ENCODE measurements at regions not wholly inside any gene's neighbourhood (a gene's known extent, or its start where the extent isn't known, plus 50 kb on each side); places are given as distances from the start of the nearest gene placed in this dataset.

GRCh38 chr7:68640103-68640502 lies 958.2 kb upstream of the AUTS2 start:
- DNase-seq (ENCODE audit: low spot score): no peak

GRCh38 chr7:68642727-68643126 lies 955.5 kb upstream of the AUTS2 start:
- DNase-seq (ENCODE audit: low spot score): no peak

GRCh38 chr7:68663392-68663791 lies 934.9 kb upstream of the AUTS2 start:
- no peak for DNase-seq (ENCODE audit: low spot score)

- DNase-seq (ENCODE audit: low spot score): no peak
Measured at GRCh38 chr7:68671046-68671445, 927.2 kb upstream of the AUTS2 start.

GRCh38 chr7:68671671-68672070 lies 926.6 kb upstream of the AUTS2 start:
- DNase-seq (ENCODE audit: low spot score): no peak

GRCh38 chr7:68674826-68675225 lies 923.4 kb upstream of the AUTS2 start:
- DNase-seq (ENCODE audit: low spot score): no peak

- no peak for DNase-seq (ENCODE audit: low spot score)
Measured at GRCh38 chr7:68676813-68677535, 921.3 kb upstream of the AUTS2 start.

- DNase-seq (ENCODE audit: low spot score): no peak
Measured at GRCh38 chr7:68678196-68678595, 920.1 kb upstream of the AUTS2 start.

GRCh38 chr7:68679459-68680234 lies 918.6 kb upstream of the AUTS2 start:
- no peak for DNase-seq (ENCODE audit: low spot score)

- no peak for DNase-seq (ENCODE audit: low spot score)
Measured at GRCh38 chr7:68680235-68680872, 917.9 kb upstream of the AUTS2 start.

- no peak for DNase-seq (ENCODE audit: low spot score)
Measured at GRCh38 chr7:68682910-68683309, 915.4 kb upstream of the AUTS2 start.

GRCh38 chr7:68684246-68684839 lies 913.9 kb upstream of the AUTS2 start:
- DNase-seq (ENCODE audit: low spot score): no peak

- DNase-seq (ENCODE audit: low spot score): no peak
Measured at GRCh38 chr7:68684996-68685395, 913.3 kb upstream of the AUTS2 start.

- DNase-seq (ENCODE audit: low spot score): no peak
Measured at GRCh38 chr7:68688416-68689086, 909.7 kb upstream of the AUTS2 start.

GRCh38 chr7:68689087-68689433 lies 909.2 kb upstream of the AUTS2 start:
- no peak for DNase-seq (ENCODE audit: low spot score)

GRCh38 chr7:68691261-68692216 lies 906.7 kb upstream of the AUTS2 start:
- DNase-seq (ENCODE audit: low spot score): no peak

- DNase-seq (ENCODE audit: low spot score): no peak
Measured at GRCh38 chr7:68692511-68692910, 905.8 kb upstream of the AUTS2 start.

- DNase-seq (ENCODE audit: low spot score): no peak
Measured at GRCh38 chr7:68694656-68695055, 903.6 kb upstream of the AUTS2 start.

- no peak for DNase-seq (ENCODE audit: low spot score)
Measured at GRCh38 chr7:68697796-68698280, 900.4 kb upstream of the AUTS2 start.

GRCh38 chr7:68699090-68699711 lies 899.1 kb upstream of the AUTS2 start:
- no peak for DNase-seq (ENCODE audit: low spot score)

Data from hematopoietic multipotent progenitor cell treated with erythropoietin and hydrocortisone succinate and interleukin-3 and kit ligand, for 17 days (in vitro differentiated cells).